NCI-H460 (cell line): ENCODE measurements at regions not wholly inside any gene's neighbourhood (a gene's known extent, or its start where the extent isn't known, plus 50 kb on each side); places are given as distances from the start of the nearest gene placed in this dataset.

Source experiments
- DNase-seq: peaks from one replicate; pipeline ENCODE4 v3.0.0-alpha.2; 2016; ENCODE audit warnings: low read depth; ENCODE audit errors: extremely low read depth

GRCh38 chr1:22241811-22242210, 98.9 kb upstream of the WNT4 start:
- no peak for DNase-seq

- DNase-seq: no peak
Observed at GRCh38 chr1:22245100-22245650, 102.3 kb upstream of the WNT4 start.

GRCh38 chr1:22245726-22246125, 102.8 kb upstream of the WNT4 start:
- no peak for DNase-seq

- DNase-seq: no peak
Observed at GRCh38 chr1:22246755-22247480, 104.0 kb upstream of the WNT4 start.

DNA sequence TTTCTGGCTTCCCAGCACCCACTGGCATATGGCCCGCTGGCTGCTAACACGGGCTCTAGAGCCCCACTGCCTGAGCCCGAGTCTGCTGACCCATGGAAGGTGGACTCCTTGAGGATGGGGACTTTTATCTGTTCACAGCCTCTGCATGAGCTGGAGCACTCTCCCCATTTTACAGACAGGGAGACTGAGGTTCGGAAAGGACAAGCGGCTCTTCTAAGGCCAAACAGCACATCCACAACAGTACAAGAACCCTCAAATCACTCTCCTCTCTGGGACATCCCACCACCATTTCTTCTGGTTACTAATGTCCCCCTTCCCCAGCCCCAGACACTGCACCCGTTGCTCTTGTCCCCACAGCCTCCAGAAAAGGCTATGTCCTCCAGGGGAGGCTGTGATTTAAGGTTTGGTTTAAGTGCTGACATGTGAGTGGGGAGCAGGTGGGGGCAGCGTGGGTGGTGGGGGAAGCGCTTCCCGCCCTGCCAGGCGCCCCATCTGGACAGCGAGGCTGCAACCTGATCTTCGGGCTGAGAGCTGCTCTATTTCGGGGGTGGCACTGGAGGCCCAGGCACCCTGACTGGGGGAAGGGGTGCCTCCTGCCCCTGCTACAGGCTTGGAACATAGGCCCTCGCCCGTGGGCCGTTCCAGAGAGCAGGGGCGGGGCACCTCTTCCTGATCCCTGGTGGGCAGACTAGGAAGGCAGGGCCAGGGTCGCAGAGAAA, 104.8 kb upstream of the WNT4 start:
- DNase-seq: no peak

- DNase-seq: no peak
Observed at GRCh38 chr1:22248746-22249145, 105.8 kb upstream of the WNT4 start.

GRCh38 chr1:22249928-22250680, 107.2 kb upstream of the WNT4 start:
- no peak for DNase-seq

- DNase-seq: no peak
Observed at GRCh38 chr1:22250724-22251123, 107.8 kb upstream of the WNT4 start.

- no peak for DNase-seq
Observed at GRCh38 chr1:22252251-22252650, 109.4 kb upstream of the WNT4 start.

- no peak for DNase-seq
Observed at GRCh38 chr1:22253012-22253790, 110.3 kb upstream of the WNT4 start.

DNA sequence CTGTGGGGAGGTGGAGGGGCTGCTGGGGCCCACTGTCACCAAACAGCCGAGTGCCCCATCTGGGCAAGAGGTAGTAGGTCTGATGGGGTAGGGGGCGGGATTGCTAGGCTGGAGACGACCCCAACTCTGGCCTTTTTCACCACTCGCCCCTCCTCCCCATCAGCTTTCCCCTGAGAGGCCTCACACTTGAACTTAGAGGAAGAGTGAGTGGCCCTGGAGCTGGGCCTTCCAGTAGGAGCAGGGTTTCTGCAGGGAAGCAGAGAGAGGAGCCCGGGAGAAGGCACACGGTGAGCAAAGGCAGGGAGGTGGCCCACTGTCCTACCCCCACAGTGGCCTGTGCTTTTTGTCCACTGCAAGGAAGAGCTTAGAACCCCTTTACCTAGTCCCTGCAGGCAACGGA, 111.9 kb upstream of the WNT4 start:
- DNase-seq: no peak

- no peak for DNase-seq
Observed at GRCh38 chr1:22255341-22256212, 112.7 kb upstream of the WNT4 start.

DNA sequence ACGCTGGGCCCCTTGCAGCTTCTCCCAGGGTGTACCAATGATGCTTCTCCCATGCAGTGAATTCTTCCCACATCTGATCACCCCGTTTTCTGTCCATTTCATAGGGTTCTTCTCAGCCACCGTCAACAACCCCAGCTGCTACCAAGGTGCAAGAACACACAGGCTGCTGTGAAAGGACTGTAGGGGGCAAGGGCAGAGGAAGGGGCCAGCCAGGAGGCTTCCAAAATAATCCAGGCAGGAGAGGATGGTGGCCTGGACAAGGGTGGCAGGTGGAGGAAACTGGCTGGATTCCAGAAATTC, 113.3 kb upstream of the WNT4 start:
- no peak for DNase-seq

GRCh38 chr1:22257290-22258275, 114.7 kb upstream of the WNT4 start:
- DNase-seq: no peak

- no peak for DNase-seq
Observed at GRCh38 chr1:22258698-22259097, 115.8 kb upstream of the WNT4 start.

- no peak for DNase-seq
Observed at GRCh38 chr1:22259551-22260282, 116.8 kb upstream of the WNT4 start.

- DNase-seq: no peak
Observed at GRCh38 chr1:22260860-22261432, 118.0 kb upstream of the WNT4 start.

- DNase-seq: no peak
Observed at GRCh38 chr1:22261580-22261979, 118.7 kb upstream of the WNT4 start.
